GM18507 (cell line): ENCODE measurements at regions not wholly inside any gene's neighbourhood (a gene's known extent, or its start where the extent isn't known, plus 50 kb on each side); places are given as distances from the start of the nearest gene placed in this dataset.

ENCODE experiments used
- DNase-seq: peaks from one replicate; pipeline ENCODE4 v3.0.0; 2011; ENCODE audit warnings: low read depth; ENCODE audit not compliant: insufficient read length; ENCODE audit errors: extremely low spot score
- FAIRE-seq: peaks from 2 replicates; lab custom pipeline; 2011; peaks lifted over from hg19 to GRCh38; lab: Jason Lieb, UNC

- DNase-seq, result no peak
- FAIRE-seq, result no peak
Measured at GRCh38 chr22:27260087-27260698, 541.4 kb downstream of the MN1 start.

GRCh38 chr22:27262361-27262760, 539.2 kb downstream of the MN1 start:
- FAIRE-seq (no peak), DNase-seq (no peak)

DNA sequence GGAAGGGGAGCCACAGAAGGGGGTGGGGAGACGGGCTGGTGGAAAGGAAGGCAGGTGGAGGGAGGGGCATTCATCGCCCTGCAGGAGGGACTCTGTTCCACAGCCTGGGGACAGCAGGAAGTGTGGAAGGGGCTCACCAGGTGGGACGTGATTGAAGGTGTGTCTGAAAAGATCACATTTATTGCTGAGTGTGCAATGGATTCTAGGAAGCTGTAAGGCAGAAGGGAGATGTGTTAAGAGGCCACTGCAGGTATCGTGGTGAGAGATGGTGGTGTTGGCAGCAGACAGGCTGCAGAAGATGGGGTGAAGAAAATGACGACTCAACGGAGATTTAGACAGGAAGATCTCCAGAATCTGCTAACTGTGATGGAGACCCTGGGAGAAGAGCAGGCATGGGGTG, 537.4 kb downstream of the MN1 start:
- no peak for DNase-seq
- no peak for FAIRE-seq

DNA sequence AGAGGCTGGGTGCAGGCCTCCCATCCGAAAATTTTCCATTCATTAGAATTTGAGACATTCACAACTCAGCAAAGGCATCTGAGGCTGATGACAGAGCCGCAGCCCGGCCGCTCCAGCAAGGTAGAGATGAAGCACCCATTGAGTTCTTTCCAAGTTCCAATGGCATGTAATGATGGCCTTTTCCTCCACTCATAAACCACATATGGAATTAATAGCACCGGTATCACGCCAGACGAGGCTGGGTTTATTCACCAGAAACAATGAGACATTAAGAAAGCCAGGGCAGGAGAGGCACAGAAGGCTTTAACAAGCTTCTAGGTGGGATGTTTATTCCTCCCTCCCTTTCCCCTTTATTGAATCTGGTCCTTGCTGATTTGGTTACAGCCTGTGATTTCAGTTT, 534.4 kb downstream of the MN1 start:
- no peak for DNase-seq
- no peak for FAIRE-seq

DNA sequence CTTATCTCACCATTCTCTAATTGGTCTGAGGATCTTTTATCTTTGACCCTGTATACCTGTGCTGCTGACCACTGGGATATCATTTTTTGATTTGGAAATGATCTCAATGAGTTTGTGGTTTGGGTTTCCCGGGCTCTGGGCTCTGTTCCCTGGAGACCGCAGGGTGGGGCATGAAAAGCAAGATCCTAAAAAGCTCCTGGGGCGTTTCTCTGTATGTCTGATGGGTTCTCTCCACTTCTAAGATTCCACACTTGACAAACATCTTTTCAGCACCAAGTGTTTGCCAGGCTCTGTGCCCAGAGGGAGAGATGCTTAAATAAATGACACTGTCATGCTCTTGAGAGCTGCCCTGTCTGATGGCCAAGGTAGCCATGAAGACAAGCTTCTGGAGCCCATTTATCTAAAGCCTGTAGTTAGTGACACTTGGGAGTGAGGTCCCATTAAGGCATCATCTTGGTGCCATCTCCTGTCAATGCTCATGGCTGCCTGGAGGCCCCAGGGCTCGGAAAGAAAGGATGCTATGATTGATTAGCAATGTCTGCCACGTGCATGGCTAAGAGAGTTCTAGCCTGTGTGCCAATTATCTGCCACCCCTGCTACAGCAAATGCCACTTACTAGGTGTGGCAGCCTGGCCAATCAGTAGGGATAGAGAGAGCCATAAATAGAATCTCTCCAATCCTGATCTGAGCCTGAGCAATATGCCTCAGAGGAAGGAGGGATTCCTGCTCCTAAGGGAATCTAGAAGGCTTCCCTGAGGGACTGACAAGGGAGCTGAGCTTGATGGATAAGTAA, 531.6 kb downstream of the MN1 start:
- FAIRE-seq, result no peak
- DNase-seq, result no peak

DNA sequence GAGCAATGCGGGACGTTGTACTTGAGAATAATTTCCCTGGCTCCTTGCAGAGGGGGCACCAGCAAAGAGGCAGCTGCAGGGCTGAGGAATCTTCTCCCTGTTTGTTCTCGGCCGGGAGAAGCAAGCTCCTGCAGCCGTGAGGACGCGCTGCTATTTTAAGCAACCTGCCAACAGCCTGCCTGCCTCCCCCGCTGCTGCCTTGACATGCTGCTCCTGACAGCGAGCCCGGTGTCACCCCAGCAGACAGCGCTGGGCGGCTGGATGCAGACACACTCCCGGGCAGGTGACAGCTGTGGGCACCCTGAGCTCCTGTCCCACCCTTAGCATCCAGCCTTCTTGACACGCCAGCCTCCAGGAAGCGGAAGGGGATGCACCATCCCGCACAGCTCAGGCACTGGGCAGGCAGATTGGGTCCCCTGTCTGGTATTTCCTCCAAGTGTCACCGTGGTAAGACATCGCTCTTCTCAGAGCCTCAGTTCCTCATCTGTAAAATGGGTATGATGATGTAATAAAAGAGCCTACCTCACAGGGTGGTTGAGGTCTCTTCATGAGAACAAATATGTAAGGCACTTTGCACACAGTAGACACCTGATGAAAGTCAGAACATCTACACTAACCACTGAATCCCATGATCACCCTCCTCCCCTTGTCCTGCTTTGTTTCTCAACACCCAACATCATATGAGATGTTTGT, 530.6 kb downstream of the MN1 start:
- no peak for DNase-seq
- no peak for FAIRE-seq

DNA sequence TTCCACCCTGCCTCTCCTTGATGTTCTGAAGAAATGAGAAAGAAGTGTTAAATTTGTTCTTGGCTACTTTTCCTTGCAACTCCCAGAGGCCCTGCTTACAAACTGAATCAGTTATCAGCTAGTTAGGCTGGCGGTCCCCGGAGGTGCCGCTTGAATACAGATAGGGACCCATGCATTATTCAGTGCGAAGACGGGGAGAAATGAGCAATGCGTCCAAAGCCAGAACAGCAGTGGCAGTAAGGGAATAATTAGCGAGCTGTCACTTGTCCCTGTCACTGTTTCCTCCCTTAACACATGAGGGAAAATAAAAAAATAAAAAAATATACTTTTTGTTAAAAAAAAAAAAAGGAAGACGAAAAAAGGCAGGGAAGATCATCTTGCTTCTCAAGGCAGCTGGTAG, 528.1 kb downstream of the MN1 start:
- DNase-seq, result no peak
- no peak for FAIRE-seq

DNA sequence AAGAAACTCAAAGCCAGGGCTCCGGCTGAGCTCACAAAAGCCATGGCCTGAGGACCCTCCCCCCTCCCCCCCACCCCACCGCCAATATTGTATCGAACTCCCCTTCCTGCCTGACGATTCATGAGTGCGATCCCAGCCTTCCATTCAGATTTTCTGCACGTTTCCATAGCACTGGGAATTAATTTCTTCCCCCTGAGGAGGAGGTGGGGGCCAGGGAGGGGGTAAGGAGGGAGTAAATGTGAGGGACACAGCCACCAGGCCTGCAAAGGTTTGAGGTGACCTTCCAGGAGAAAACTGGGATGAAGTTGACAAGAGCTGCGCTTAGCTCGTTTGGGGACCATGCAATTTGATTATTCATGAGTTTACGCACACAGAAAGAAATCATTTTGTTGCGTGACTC, 527.7 kb downstream of the MN1 start:
- FAIRE-seq, result no peak
- DNase-seq, result no peak

GRCh38 chr22:27274770-27275449, 526.6 kb downstream of the MN1 start:
- DNase-seq, result no peak
- no peak for FAIRE-seq

- FAIRE-seq (no peak), DNase-seq (no peak)
Measured at GRCh38 chr22:27278946-27279345, 522.6 kb downstream of the MN1 start.

DNA sequence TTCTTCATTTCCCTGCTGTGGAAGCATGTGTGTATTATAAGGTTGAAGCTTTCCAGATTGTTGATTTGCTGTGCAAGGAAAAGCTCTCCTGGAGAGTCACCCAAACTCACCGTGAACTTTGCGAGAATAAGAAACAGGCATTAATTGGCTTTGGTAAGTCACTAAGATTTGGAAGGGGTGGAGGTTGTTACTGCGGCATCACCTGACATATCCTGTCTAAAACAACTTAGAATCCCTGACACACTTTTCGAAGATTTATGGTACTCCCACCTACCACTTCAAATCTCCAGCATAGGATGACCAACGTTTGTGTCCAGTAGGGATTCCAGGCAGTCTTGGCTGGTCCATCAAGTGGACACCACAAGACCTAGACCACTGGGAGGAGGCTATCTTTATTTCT, 518.3 kb downstream of the MN1 start:
- no peak for FAIRE-seq
- no peak for DNase-seq

DNA sequence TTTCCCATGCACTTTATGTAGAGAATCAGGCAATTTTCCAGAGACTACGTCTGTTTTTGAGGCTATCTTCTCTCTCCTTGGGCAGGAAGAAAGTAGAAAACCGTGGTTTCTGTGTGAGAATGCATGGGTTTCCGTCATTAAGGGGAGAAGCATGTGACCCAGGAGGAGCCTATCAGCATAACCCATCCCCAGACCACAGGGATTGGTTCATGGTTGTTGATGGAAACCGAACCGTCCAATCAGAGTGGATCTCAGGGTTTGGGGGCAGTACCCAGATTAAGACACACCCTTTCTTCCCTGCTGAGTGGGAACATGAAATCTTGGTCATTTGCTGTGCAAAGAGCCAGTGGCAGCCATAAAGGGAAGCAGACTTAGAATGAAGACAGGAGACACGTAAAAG, 517.8 kb downstream of the MN1 start:
- FAIRE-seq (no peak), DNase-seq (no peak)

- FAIRE-seq (no peak), DNase-seq (no peak)
Measured at GRCh38 chr22:27284324-27284723, 517.2 kb downstream of the MN1 start.

DNA sequence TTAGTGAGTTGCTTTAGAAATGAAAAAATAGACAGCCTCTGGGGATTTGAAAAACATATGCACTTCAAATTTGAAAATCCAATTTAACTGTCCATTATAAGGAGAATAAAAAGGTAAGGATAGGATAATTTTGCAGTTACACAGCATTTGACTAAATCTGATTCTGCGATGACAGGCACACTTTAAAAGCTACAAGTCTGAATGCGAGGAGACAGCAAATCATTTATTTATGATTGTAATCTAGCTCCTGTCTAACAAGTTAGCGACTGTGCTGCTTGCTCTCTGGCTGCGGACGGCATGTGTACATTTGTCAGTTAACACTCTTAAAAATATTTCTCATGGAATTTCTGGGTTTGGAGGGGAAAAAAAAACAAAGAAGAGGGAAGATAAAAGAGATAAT, 514.8 kb downstream of the MN1 start:
- no peak for DNase-seq
- no peak for FAIRE-seq

- DNase-seq (no peak), FAIRE-seq (no peak)
Measured at GRCh38 chr22:27292542-27293299, 508.8 kb downstream of the MN1 start.

DNA sequence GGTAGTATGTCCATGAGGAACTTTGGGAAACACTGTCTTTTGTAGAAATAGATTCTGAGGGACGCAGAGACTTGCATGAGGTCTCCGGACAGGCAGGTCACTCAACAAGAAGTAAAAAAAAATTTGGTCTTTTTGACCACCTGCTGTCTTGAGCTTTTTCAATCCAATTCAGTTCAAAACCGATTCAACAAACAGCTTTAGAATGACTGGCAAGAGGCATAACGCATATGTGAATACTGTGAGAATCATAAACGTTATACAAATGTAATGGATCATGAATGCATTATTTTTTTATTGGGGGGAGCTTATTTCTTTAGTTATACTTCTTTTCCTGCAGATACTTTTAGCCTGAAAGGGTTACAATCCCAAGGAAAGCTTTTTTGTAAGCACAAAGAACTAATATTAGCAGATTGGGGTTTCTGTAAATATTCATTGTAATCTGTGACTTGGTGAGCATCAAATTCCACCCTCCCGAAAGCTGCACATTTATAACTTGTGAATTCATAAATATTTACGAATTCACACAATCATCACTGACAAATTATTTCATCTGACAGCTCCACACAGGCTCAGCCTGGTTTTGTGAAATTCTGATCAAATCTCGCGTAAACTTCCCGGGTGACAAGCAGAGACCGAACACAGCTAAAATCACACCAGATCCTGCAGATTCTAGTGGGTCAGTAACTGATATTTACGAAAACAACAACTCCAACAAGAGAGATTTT, 507.7 kb downstream of the MN1 start:
- DNase-seq, result no peak
- FAIRE-seq, result no peak

DNA sequence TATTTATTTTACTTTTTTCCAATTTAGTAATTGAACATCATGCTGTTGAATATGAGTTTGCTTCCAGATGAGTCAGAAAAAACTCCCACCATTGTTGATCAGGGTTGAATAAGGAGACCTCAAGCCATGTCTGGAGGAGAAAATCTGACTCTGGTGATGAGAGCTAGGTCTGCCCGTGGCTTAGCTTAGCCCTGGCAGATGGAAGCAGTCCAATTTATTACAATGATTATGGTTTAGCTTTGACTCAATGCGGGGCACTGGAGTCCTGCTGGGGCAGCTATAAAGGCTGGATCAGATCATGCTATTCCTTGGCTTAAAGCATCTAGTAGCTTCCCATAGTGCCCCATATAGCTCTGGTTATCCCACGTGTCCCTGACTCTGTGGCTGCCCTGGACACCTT, 506.5 kb downstream of the MN1 start:
- FAIRE-seq, result no peak

DNA sequence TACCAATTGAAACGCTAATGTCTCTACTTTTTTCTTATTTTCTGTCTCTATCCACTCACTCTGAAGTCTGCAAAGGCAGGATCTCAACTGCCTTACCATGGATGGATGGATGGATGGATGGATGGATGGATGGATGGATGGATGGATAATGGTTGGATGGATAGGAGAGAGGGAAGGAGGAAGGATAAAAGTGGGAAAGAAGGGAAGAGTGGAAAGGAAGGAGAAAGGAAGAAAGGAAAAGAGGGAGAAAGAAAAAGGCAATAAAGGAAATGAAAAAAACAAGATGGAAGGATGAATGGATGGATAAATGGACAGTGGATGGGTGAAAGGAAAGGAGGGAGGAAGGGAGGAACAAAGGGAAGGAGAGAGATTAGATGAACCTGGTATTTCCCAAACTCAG, 506.0 kb downstream of the MN1 start:
- FAIRE-seq (no peak), DNase-seq (no peak)

More for the DNA sequence above, 506.5 kb downstream of the MN1 start:
- no peak for DNase-seq

DNA sequence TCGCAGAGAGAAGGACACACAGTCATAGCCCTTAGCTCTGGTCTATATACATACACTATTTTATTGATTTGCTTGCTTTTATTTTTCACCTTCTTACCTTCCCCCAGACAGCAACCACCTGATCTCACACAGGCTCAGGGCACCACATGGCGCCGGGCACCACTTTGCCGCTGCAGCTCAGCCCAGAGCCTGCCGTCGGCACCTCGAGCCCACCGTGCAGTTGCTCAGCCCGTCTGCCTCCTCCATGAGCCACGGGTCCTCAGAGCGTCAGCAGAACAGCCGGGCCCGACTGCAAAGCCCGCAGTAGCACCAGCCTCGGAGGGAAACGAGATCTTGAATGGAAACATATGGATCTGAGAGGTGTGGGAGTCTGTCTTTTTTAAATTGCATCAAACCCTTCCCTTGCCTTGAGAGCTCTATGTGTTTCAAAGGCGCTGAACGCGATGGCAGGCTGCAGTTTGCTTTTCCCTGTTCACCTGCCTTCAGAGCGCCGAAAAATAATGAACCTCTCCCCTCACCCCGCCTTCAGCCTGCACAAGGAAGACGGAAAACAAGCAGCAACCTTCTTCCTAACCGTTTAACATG, 505.4 kb downstream of the MN1 start:
- FAIRE-seq (no peak), DNase-seq (no peak)
